ENCODE measurements at regions not wholly inside any gene's neighbourhood (a gene's known extent, or its start where the extent isn't known, plus 50 kb on each side); places are given as distances from the start of the nearest gene placed in this dataset.

GRCh38 chr7:22579961-22580360 lies 80.0 kb upstream of the STEAP1B start:
- TF ChIP-seq TAF1 (IDR thresholded peaks at IDR 0.05; ENCODE audit: low read depth, low read length) (no peak), EP300 (IDR thresholded peaks at IDR 0.05; ENCODE audit: borderline replicate concordance in 1 of 2, low read depth in 2 of 2, low read length in 2 of 2) (no peak)
